ENCODE measurements at regions not wholly inside any gene's neighbourhood (a gene's known extent, or its start where the extent isn't known, plus 50 kb on each side); places are given as distances from the start of the nearest gene placed in this dataset.

DNA sequence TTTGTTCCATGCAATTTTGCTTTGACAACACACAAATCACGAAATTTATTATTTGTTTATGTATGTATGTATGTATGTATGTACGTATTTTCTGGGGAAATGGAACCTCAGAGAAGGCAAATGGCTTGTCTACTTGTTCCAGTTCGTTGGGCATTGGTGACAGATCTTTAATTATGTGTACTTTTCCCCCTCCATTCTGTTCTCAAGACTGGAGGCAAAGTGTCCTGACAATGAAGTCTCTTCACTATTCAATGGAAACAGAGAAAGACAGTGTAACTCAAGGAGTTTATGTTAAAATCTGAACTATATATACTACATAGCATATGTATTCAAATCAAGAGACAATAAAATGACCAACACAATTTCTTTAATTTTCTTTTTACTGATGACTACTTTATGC lies 245.7 kb upstream of the PTBP2 start:
- peaks cover 5% of the 10 kb centered on the region; the same call in 1 of the 2 replicates for H3K27me3 ChIP-seq (ENCODE audit: low read length)
- H2AFZ ChIP-seq (ENCODE audit: low read length) = no peak overlapping the region
- ATAC-seq = no peak
- no peak overlapping the region for H3K27ac ChIP-seq (ENCODE audit: low read length)
- DNase-seq = no peak
- no peak overlapping the region for H3K4me3 ChIP-seq (ENCODE audit: low read length)
- BruUV-seq (replicated peaks) = no TSS peak
- H4K20me1 ChIP-seq (ENCODE audit: low read length) = no peaks in the 10 kb centered on the region
- TF ChIP-seq CTCF (conservative IDR thresholded peaks at IDR 0.05; ENCODE audit: low read depth, low read length) (no peak), EZH2 (IDR thresholded peaks at IDR 0.05; ENCODE audit: low read length, unreplicated experiment) (no peak), EZH2phosphoT487 (IDR thresholded peaks at IDR 0.05; ENCODE audit: borderline replicate concordance, low read length) (no peak)
- no peaks in the 10 kb centered on the region for H3F3A ChIP-seq (ENCODE audit: low read length, unreplicated experiment)
- intact Hi-C loops (cut with micrococcal nuclease) = no loop called here
- no peak overlapping the region for H3K4me2 ChIP-seq (ENCODE audit: low read length)
- H3K9ac ChIP-seq (ENCODE audit: low read length) = no peak overlapping the region
- POLR2A ChIA-PET (ENCODE audit: unreplicated experiment) = no interaction called here
- H3K9me2 ChIP-seq (replicated peaks; ENCODE audit: low read length) = no peaks in the 10 kb centered on the region
- CTCF ChIA-PET = no interaction called here
- H3K9me3 ChIP-seq (ENCODE audit: low read length) = no peaks in the 10 kb centered on the region
- H3K79me2 ChIP-seq (ENCODE audit: low read length) = no peaks in the 10 kb centered on the region
- 0 out of 2 replicates have a peak, but pooled peaks cover 10% of the 10 kb centered on the region for H3K4me1 ChIP-seq (ENCODE audit: insufficient read depth, low read length)
- H3K36me3 ChIP-seq (ENCODE audit: low read depth, low read length) = no peaks in the 10 kb centered on the region

- H3F3A ChIP-seq (ENCODE audit: low read length, unreplicated experiment) = no peaks in the 10 kb centered on the region
- no peak overlapping the region for H3K9ac ChIP-seq (ENCODE audit: low read length)
- H3K27me3 ChIP-seq (ENCODE audit: low read length) = peaks cover 5% of the 10 kb centered on the region; the same call in 1 of the 2 replicates
- ATAC-seq (no peak), DNase-seq (no peak)
- CTCF ChIA-PET = no interaction called here
- H3K9me2 ChIP-seq (replicated peaks; ENCODE audit: low read length) = no peaks in the 10 kb centered on the region
- no peak overlapping the region for H3K4me3 ChIP-seq (ENCODE audit: low read length)
- intact Hi-C loops (cut with micrococcal nuclease) = no loop called here
- H3K4me1 ChIP-seq (ENCODE audit: insufficient read depth, low read length) = 0 out of 2 replicates have a peak, but pooled peaks cover 10% of the 10 kb centered on the region
- H3K79me2 ChIP-seq (ENCODE audit: low read length) = no peaks in the 10 kb centered on the region
- no peak overlapping the region for H2AFZ ChIP-seq (ENCODE audit: low read length)
- no peaks in the 10 kb centered on the region for H3K36me3 ChIP-seq (ENCODE audit: low read depth, low read length)
- H3K9me3 ChIP-seq (ENCODE audit: low read length) = no peaks in the 10 kb centered on the region
- no peak overlapping the region for H3K4me2 ChIP-seq (ENCODE audit: low read length)
- BruUV-seq (replicated peaks) = no TSS peak
- POLR2A ChIA-PET (ENCODE audit: unreplicated experiment) = no interaction called here
- H4K20me1 ChIP-seq (ENCODE audit: low read length) = no peaks in the 10 kb centered on the region
- TF ChIP-seq EZH2phosphoT487 (IDR thresholded peaks at IDR 0.05; ENCODE audit: borderline replicate concordance, low read length) (no peak), EZH2 (IDR thresholded peaks at IDR 0.05; ENCODE audit: low read length, unreplicated experiment) (no peak), CTCF (conservative IDR thresholded peaks at IDR 0.05; ENCODE audit: low read depth, low read length) (no peak)
- H3K27ac ChIP-seq (ENCODE audit: low read length) = no peak overlapping the region
These were observed 243.4 kb upstream of the PTBP2 start for GRCh38 chr1:96478228-96478627.

DNA sequence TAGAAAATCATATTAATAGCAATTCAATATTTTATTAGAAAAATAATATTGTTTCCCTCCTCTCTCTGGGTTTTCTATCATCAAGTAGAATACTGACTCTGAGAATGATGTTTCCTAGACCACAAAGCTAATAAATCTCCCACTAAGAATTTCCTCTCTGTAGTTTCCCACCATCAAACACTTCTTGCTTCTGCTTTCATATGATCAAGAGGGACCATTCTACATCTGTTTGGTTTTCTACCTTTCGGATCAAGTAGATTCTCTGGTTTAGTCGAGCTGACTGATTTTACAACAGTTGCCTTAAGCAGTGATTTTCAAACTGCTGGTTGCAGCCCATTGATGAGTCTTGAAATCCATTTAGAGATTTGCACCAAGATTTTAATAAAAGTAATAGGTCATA lies 240.2 kb upstream of the PTBP2 start:
- ATAC-seq = no peak
- no peak for DNase-seq
- Histone ChIP-seq H3K36me3 (ENCODE audit: low read depth, low read length) (no peaks in the 10 kb centered on the region), H3F3A (ENCODE audit: low read length, unreplicated experiment) (no peaks in the 10 kb centered on the region), H3K9me2 (replicated peaks; ENCODE audit: low read length) (no peaks in the 10 kb centered on the region), H3K79me2 (ENCODE audit: low read length) (no peaks in the 10 kb centered on the region), H3K9me3 (ENCODE audit: low read length) (no peaks in the 10 kb centered on the region), H3K4me2 (ENCODE audit: low read length) (no peak overlapping the region), H3K9ac (ENCODE audit: low read length) (no peak overlapping the region), H3K4me1 (ENCODE audit: insufficient read depth, low read length) (no peaks in the 10 kb centered on the region), H3K27me3 (ENCODE audit: low read length) (peaks cover 15% of the 10 kb centered on the region), H3K4me3 (ENCODE audit: low read length) (no peak overlapping the region), H2AFZ (ENCODE audit: low read length) (no peak overlapping the region), H4K20me1 (ENCODE audit: low read length) (no peaks in the 10 kb centered on the region), H3K27ac (ENCODE audit: low read length) (no peak overlapping the region)
- TF ChIP-seq CTCF (conservative IDR thresholded peaks at IDR 0.05; ENCODE audit: low read depth, low read length) = no peak
- no TSS peak for BruUV-seq (replicated peaks)
- ChIA-PET CTCF (interaction anchor here (0.7 kb wide), 1 partner anchor 692 kb away, joined by 4 read pairs; no protein-coding TSS in a partner anchor), POLR2A (ENCODE audit: unreplicated experiment) (no interaction called here)
- intact Hi-C loops (cut with micrococcal nuclease) = no loop called here
